Astrocyte (in vitro differentiated cells and primary cell): ENCODE measurements at regions not wholly inside any gene's neighbourhood (a gene's known extent, or its start where the extent isn't known, plus 50 kb on each side); places are given as distances from the start of the nearest gene placed in this dataset.

Experiments
- DNase-seq: peaks from one replicate; pipeline ENCODE4 v3.0.0-alpha.2; 2010; ENCODE audit warnings: low read depth
- FAIRE-seq: peaks from 2 replicates; lab custom pipeline; 2011; peaks lifted over from hg19 to GRCh38; lab: Jason Lieb, UNC
- H2AFZ ChIP-seq: 2 replicates; pipeline ENCODE4 v1.6.0; 2012; ENCODE audit warnings: low read depth, low read length, inconsistent platforms
- H3K27ac ChIP-seq: 2 replicates; pipeline ENCODE4 v1.5.1; 2011; ENCODE audit warnings: low read depth, low read length, inconsistent platforms
- H3K27me3 ChIP-seq: 2 replicates; pipeline ENCODE4 v1.6.0; 2011; ENCODE audit warnings: low read length, inconsistent platforms; ENCODE audit not compliant: insufficient read depth
- H3K36me3 ChIP-seq: 2 replicates; pipeline ENCODE4 v1.5.1; 2011; ENCODE audit warnings: low read length, inconsistent platforms; ENCODE audit not compliant: insufficient read depth
- H3K4me1 ChIP-seq: 2 replicates; pipeline ENCODE4 v1.5.1; 2011; ENCODE audit warnings: low read length, inconsistent platforms; ENCODE audit not compliant: insufficient read depth
- H3K4me2 ChIP-seq: 2 replicates; pipeline ENCODE4 v1.6.0; 2012; ENCODE audit warnings: low read length, inconsistent platforms
- H3K4me3 ChIP-seq: 2 replicates; pipeline ENCODE4 v1.5.1; 2011; ENCODE audit warnings: low read depth, mild to moderate bottlenecking, low read length, inconsistent platforms; ENCODE audit not compliant: insufficient read depth
- H3K79me2 ChIP-seq: 2 replicates; pipeline ENCODE4 v1.6.0; 2012; ENCODE audit warnings: mild to moderate bottlenecking, low read length, inconsistent platforms; ENCODE audit not compliant: insufficient read depth
- H3K9ac ChIP-seq: 2 replicates; pipeline ENCODE4 v1.6.0; 2012; ENCODE audit warnings: mild to moderate bottlenecking, low read length, inconsistent platforms
- H3K9me3 ChIP-seq: 2 replicates; pipeline ENCODE4 v1.5.1; 2012; ENCODE audit warnings: low read depth, mild to moderate bottlenecking, low read length, inconsistent platforms; ENCODE audit not compliant: insufficient read depth
- H4K20me1 ChIP-seq: 2 replicates; pipeline ENCODE4 v1.6.0; 2012; ENCODE audit warnings: low read length, inconsistent platforms; ENCODE audit not compliant: insufficient read depth
- H3K27ac Mint-ChIP-seq: one replicate; pipeline ENCODE4 v1.8.0; 2021; ENCODE audit warnings: mild to moderate bottlenecking, mixed read lengths; ENCODE audit not compliant: unreplicated experiment
- H3K27me3 Mint-ChIP-seq: one replicate; pipeline ENCODE4 v1.8.0; 2021; ENCODE audit warnings: low read depth, mixed read lengths; ENCODE audit not compliant: unreplicated experiment
- H3K36me3 Mint-ChIP-seq: one replicate; pipeline ENCODE4 v1.8.0; 2021; ENCODE audit warnings: low read depth, mixed read lengths; ENCODE audit not compliant: unreplicated experiment
- H3K4me1 Mint-ChIP-seq: one replicate; pipeline ENCODE4 v1.8.0; 2021; ENCODE audit warnings: low read depth, mixed read lengths; ENCODE audit not compliant: unreplicated experiment
- H3K4me3 Mint-ChIP-seq: one replicate; pipeline ENCODE4 v1.8.0; 2021; ENCODE audit warnings: mild to moderate bottlenecking, moderate library complexity, mixed read lengths; ENCODE audit not compliant: unreplicated experiment
- H3K9me3 Mint-ChIP-seq: one replicate; pipeline ENCODE4 v1.8.0; 2021; ENCODE audit warnings: mild to moderate bottlenecking, mixed read lengths; ENCODE audit not compliant: unreplicated experiment
- EZH2 ChIP-seq: IDR thresholded peaks from 2 replicates; pipeline ENCODE4 v1.6.1; 2012; ENCODE audit warnings: mild to moderate bottlenecking, low read length, inconsistent platforms; ENCODE audit not compliant: insufficient read depth
- TF ChIP-seq, protein P1 (sequence below): IDR thresholded peaks from 2 replicates; pipeline ENCODE4 v1.5.1; 2011; ENCODE audit warnings: low read depth, mild to moderate bottlenecking, inconsistent platforms, low read length, moderate library complexity; ENCODE audit not compliant: insufficient read depth

DNA sequence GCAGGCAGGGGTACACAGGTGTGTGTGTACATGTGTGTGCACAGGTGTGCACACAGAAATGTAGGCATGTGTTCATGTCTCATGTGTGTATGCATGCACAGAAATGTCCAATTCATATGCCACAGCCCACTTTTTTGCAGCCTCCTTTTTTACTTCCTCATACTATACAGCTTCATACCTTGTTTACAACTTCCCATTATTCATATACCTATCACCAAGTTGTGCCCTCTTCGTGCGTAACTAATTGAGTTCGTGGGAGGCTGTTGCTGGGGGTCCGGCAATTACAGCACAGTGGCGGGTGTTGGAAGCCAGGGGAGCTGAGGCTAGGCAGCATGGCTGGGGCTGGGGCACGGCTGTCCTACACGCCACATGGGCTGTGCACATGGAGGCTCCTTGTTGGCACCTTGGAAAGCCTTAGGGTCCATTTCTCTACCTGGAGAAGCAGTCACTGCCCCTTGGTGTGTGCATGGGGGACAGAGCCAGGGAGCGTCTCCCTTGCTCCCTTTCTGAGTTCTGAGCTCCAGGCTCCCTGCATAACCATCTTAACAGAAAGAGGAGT lies 266.7 kb downstream of the ENGASE start:
- peaks cover 37% of the 10 kb centered on the region for H3K27me3 Mint-ChIP-seq

DNA sequence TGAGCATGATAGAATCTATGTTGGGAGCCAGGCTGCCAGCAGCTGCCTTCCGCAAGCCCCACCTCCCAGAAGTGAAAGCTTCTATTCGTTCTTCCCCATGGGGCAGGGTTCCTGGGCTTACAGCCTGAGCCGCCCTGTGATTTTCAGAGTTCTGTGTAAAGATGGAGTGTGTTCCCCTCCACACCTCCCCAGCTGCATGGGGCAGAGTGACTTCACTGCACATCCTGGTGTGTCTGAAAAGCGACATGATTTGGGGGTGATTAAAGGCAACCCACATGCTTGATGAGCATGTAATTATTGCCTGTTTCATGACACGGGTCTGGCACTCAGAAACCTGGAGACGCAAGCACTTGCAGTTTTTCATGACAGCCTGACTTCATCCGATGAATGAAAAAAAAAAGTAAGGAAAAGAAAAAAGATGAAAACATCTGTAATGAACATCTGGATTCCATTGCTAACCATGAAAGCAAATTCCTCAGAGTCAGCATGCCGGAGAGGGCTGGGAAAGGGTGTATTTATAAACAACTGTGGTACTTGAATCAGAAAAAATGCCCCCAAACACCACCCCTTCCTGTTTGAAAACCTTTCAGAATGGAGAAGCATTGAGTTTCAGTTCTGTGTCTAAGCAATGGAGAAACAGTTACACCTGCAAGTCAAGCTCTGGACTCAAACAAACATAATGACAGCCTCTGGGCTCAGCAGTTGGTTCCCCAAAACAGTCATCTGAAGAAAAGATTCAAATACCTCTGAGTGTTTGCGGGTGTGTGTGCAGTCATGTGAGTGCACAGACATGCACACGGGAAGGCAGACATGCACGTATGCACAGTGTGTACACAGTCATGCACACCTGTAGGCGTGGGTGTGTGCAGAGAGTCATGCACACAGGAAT lies 266.0 kb downstream of the ENGASE start:
- no peak overlapping the region for H3K9ac ChIP-seq
- no peak overlapping the region for H3K4me3 Mint-ChIP-seq
- no peak for TF ChIP-seq EZH2
- TF ChIP-seq, protein P1, sequence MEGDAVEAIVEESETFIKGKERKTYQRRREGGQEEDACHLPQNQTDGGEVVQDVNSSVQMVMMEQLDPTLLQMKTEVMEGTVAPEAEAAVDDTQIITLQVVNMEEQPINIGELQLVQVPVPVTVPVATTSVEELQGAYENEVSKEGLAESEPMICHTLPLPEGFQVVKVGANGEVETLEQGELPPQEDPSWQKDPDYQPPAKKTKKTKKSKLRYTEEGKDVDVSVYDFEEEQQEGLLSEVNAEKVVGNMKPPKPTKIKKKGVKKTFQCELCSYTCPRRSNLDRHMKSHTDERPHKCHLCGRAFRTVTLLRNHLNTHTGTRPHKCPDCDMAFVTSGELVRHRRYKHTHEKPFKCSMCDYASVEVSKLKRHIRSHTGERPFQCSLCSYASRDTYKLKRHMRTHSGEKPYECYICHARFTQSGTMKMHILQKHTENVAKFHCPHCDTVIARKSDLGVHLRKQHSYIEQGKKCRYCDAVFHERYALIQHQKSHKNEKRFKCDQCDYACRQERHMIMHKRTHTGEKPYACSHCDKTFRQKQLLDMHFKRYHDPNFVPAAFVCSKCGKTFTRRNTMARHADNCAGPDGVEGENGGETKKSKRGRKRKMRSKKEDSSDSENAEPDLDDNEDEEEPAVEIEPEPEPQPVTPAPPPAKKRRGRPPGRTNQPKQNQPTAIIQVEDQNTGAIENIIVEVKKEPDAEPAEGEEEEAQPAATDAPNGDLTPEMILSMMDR, result no peak
- FAIRE-seq, result no peak
- H3K4me3 ChIP-seq, result no peak overlapping the region
- peaks cover 42% of the 10 kb centered on the region for H3K27me3 Mint-ChIP-seq
- no peak overlapping the region for H2AFZ ChIP-seq
- no peak overlapping the region for H3K27ac Mint-ChIP-seq
- no peaks in the 10 kb centered on the region for H3K9me3 ChIP-seq
- H3K4me1 ChIP-seq, result no peaks in the 10 kb centered on the region
- peaks cover 9% of the 10 kb centered on the region for H3K4me1 Mint-ChIP-seq
- H4K20me1 ChIP-seq, result no peaks in the 10 kb centered on the region
- H3K27me3 ChIP-seq, result no peaks in the 10 kb centered on the region
- H3K9me3 Mint-ChIP-seq, result peaks cover 13% of the 10 kb centered on the region
- no peaks in the 10 kb centered on the region for H3K36me3 ChIP-seq
- no peaks in the 10 kb centered on the region for H3K36me3 Mint-ChIP-seq
- H3K79me2 ChIP-seq, result no peaks in the 10 kb centered on the region
- no peak overlapping the region for H3K4me2 ChIP-seq
- no peak for DNase-seq
- H3K27ac ChIP-seq, result no peak overlapping the region

More for the DNA sequence above, 266.7 kb downstream of the ENGASE start:
- H3K4me3 Mint-ChIP-seq, result no peak overlapping the region
- TF ChIP-seq, protein P1, result no peak
- TF ChIP-seq EZH2, result no peak
- Histone ChIP-seq H3K9me3 (no peaks in the 10 kb centered on the region), H3K27ac (no peak overlapping the region), H3K36me3 (no peaks in the 10 kb centered on the region), H3K4me2 (no peak overlapping the region), H3K27me3 (no peaks in the 10 kb centered on the region), H3K4me1 (no peaks in the 10 kb centered on the region), H3K79me2 (no peaks in the 10 kb centered on the region), H2AFZ (no peak overlapping the region), H4K20me1 (no peaks in the 10 kb centered on the region), H3K4me3 (no peak overlapping the region), H3K9ac (no peak overlapping the region)
- no peaks in the 10 kb centered on the region for H3K36me3 Mint-ChIP-seq
- DNase-seq (no peak), FAIRE-seq (no peak)
- H3K27ac Mint-ChIP-seq, result no peak overlapping the region
- peaks cover 9% of the 10 kb centered on the region for H3K9me3 Mint-ChIP-seq
- H3K4me1 Mint-ChIP-seq, result peaks cover 9% of the 10 kb centered on the region

DNA sequence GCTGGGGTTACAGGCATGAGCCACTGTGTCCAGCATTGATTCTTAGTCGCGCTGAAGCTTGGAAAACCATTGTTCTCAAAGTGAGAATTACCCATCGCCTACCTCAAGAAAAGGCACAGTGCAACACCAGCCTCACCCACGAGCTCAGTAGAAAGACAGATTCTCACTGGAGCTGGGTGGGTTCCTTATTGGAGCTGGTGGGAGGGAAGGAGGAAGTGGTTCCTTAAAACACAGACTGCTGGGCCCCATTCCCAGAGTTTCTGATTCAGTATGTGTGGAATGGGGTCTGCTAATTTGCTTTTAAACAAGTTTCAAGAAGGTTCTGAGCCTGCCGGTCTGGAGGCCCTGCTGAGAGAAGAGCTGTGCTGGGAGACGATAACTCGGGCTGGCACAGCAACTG lies 264.7 kb downstream of the ENGASE start:
- peaks cover 45% of the 10 kb centered on the region for H3K27me3 Mint-ChIP-seq

More for the DNA sequence above, 264.7 kb downstream of the ENGASE start:
- Mint-ChIP-seq H3K27ac (no peak overlapping the region), H3K4me1 (peaks cover 9% of the 10 kb centered on the region), H3K36me3 (no peaks in the 10 kb centered on the region), H3K9me3 (peaks cover 8% of the 10 kb centered on the region), H3K4me3 (no peak overlapping the region)
- Histone ChIP-seq H2AFZ (no peak overlapping the region), H3K4me3 (no peak overlapping the region), H3K4me2 (no peak overlapping the region), H3K36me3 (no peaks in the 10 kb centered on the region), H3K4me1 (no peaks in the 10 kb centered on the region), H3K79me2 (no peaks in the 10 kb centered on the region), H3K27ac (no peak overlapping the region), H3K9me3 (no peaks in the 10 kb centered on the region), H4K20me1 (no peaks in the 10 kb centered on the region), H3K9ac (no peak overlapping the region), H3K27me3 (no peaks in the 10 kb centered on the region)
- FAIRE-seq, result no peak
- TF ChIP-seq, protein P1, result no peak
- TF ChIP-seq EZH2, result no peak
- DNase-seq, result no peak
